Keratinocyte (primary cell): ENCODE measurements at regions not wholly inside any gene's neighbourhood (a gene's known extent, or its start where the extent isn't known, plus 50 kb on each side); places are given as distances from the start of the nearest gene placed in this dataset.

Experiments
- DNase-seq: peaks from one replicate; pipeline ENCODE4 v3.0.0-alpha.2; 2011; ENCODE audit warnings: low read depth, missing footprints, low spot score
- FAIRE-seq: peaks from 2 replicates; lab custom pipeline; 2011; peaks lifted over from hg19 to GRCh38; lab: Jason Lieb, UNC
- H2AFZ ChIP-seq: 2 replicates; pipeline ENCODE4 v1.6.0; 2012; ENCODE audit warnings: low read length, control low read depth, inconsistent platforms; ENCODE audit not compliant: control insufficient read depth
- H3K27ac ChIP-seq: 2 replicates; pipeline ENCODE4 v1.5.1; 2011; ENCODE audit warnings: low read length; ENCODE audit not compliant: control insufficient read depth, insufficient read depth
- H3K27me3 ChIP-seq: 3 replicates; pipeline ENCODE4 v1.6.0; 2011; ENCODE audit warnings: low read length; ENCODE audit not compliant: control insufficient read depth, insufficient read depth; ENCODE audit errors: extremely low read depth
- H3K36me3 ChIP-seq, 2 experiments: 2 replicates in 1 of 2; 3 replicates in 1 of 2; pipeline ENCODE4 v1.5.1; 2011; ENCODE audit warnings: low read length in 2 of 2, mild to moderate bottlenecking in 1 of 2; ENCODE audit not compliant: control insufficient read depth in 2 of 2, insufficient read depth in 2 of 2; ENCODE audit errors: extremely low read depth in 1 of 2
- H3K4me1 ChIP-seq: 3 replicates; pipeline ENCODE4 v1.5.1; 2011; ENCODE audit warnings: low read length; ENCODE audit not compliant: control insufficient read depth, insufficient read depth; ENCODE audit errors: extremely low read depth
- H3K4me2 ChIP-seq: 3 replicates; pipeline ENCODE4 v1.6.0; 2011; ENCODE audit warnings: low read depth, low read length; ENCODE audit not compliant: control insufficient read depth, insufficient read depth; ENCODE audit errors: extremely low read depth
- H3K4me3 ChIP-seq, 3 experiments: fragments of 200-600 bp in 1 of 3; sonication (generic) in 1 of 3; 2 replicates in 2 of 3; 3 replicates in 1 of 3; pipeline ENCODE4 v1.5.1; 2011 to 2016; ENCODE audit warnings: low read length in 3 of 3, mild to moderate bottlenecking in 3 of 3, control low read depth in 2 of 3, inconsistent platforms in 1 of 3, low read depth in 1 of 3, mixed read lengths in 1 of 3, mixed run types in 1 of 3, moderate library complexity in 1 of 3; ENCODE audit not compliant: control insufficient read depth in 2 of 3, insufficient read depth in 2 of 3; ENCODE audit errors: extremely low read depth in 1 of 3
- H3K79me2 ChIP-seq: 2 replicates; pipeline ENCODE4 v1.6.0; 2012; ENCODE audit warnings: low read length; ENCODE audit not compliant: control insufficient read depth, insufficient read depth
- H3K9ac ChIP-seq: 3 replicates; pipeline ENCODE4 v1.6.0; 2011; ENCODE audit warnings: low read length; ENCODE audit not compliant: control insufficient read depth, insufficient read depth; ENCODE audit errors: extremely low read depth
- H3K9me1 ChIP-seq: 3 replicates; pipeline ENCODE4 v1.6.0; 2011; ENCODE audit warnings: low read length; ENCODE audit not compliant: control insufficient read depth, insufficient read depth; ENCODE audit errors: extremely low read depth
- H3K9me3 ChIP-seq: 2 replicates; pipeline ENCODE4 v1.5.1; 2012; ENCODE audit warnings: low read depth, low read length; ENCODE audit not compliant: control insufficient read depth
- H4K20me1 ChIP-seq: 3 replicates; pipeline ENCODE4 v1.6.0; 2011; ENCODE audit warnings: low read length; ENCODE audit not compliant: control insufficient read depth, insufficient read depth; ENCODE audit errors: extremely low read depth
- EZH2 ChIP-seq: IDR thresholded peaks from one replicate; pipeline ENCODE4 v1.6.1; 2012; ENCODE audit warnings: inconsistent platforms, mild to moderate bottlenecking, low read length, moderate library complexity
- dilution Hi-C: fragments of 300-500 bp; cut with MboI; formaldehyde crosslinking; loops from one replicate; pipeline ENCODE4 v1.7.0; 2020; ENCODE audit warnings: low sequenced_read_pairs; ENCODE audit not compliant: extremely low pct_ligation_motif_present
- TF ChIP-seq, protein P1 (sequence below), 3 experiments: IDR thresholded peaks in 1 of 3; conservative IDR thresholded peaks in 1 of 3; optimal IDR thresholded peaks in 1 of 3; 2 replicates in 2 of 3; 3 replicates in 1 of 3; pipeline versions ENCODE3 to v1.5.1; 2011; ENCODE audit warnings: low read length in 3 of 3, mild to moderate bottlenecking in 3 of 3, moderate library complexity in 2 of 3, control low read depth in 1 of 3, inconsistent platforms in 1 of 3; ENCODE audit not compliant: insufficient read depth in 2 of 3; ENCODE audit errors: extremely low read depth in 1 of 3

DNA sequence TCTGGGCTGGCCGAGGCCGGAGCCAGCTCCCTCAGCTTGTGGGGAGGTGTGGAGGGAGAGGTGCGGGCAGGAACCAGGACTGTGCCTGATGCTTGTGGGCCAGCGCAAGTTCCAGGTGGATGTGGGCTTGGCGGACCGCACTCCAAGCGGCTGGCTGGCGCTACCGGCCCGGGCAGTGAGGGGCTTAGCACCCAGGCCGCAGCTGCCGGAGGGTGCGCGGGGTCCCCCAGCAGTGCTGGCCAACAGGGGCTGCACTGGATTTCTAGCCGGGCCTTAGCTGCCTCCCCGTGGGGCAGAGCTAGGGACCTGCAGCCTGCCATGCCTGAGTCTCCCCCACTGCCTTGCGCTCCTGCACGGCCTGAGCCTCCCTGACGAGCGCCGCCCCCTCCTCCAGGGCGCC is 242.8 kb downstream of the CCSER2 start:
- H4K20me1 ChIP-seq, result no peaks in the 10 kb centered on the region
- H3K27me3 ChIP-seq, result no peaks in the 10 kb centered on the region
- H3K4me3 ChIP-seq, result no peak overlapping the region
- FAIRE-seq, result no peak
- H3K36me3 ChIP-seq, result no peaks in the 10 kb centered on the region
- DNase-seq, result no peak
- TF ChIP-seq, protein P1, sequence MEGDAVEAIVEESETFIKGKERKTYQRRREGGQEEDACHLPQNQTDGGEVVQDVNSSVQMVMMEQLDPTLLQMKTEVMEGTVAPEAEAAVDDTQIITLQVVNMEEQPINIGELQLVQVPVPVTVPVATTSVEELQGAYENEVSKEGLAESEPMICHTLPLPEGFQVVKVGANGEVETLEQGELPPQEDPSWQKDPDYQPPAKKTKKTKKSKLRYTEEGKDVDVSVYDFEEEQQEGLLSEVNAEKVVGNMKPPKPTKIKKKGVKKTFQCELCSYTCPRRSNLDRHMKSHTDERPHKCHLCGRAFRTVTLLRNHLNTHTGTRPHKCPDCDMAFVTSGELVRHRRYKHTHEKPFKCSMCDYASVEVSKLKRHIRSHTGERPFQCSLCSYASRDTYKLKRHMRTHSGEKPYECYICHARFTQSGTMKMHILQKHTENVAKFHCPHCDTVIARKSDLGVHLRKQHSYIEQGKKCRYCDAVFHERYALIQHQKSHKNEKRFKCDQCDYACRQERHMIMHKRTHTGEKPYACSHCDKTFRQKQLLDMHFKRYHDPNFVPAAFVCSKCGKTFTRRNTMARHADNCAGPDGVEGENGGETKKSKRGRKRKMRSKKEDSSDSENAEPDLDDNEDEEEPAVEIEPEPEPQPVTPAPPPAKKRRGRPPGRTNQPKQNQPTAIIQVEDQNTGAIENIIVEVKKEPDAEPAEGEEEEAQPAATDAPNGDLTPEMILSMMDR (optimal IDR thresholded peaks at IDR 0.05 in 1 of 3, IDR thresholded peaks at IDR 0.05 in 1 of 3, conservative IDR thresholded peaks at IDR 0.05 in 1 of 3; ENCODE audit: extremely low read depth in 1 of 3, insufficient read depth in 2 of 3, low read length in 3 of 3), result no peak
- no peak for TF ChIP-seq EZH2
- H3K79me2 ChIP-seq, result no peaks in the 10 kb centered on the region
- no peak overlapping the region for H2AFZ ChIP-seq
- H3K4me2 ChIP-seq, result no peak overlapping the region
- H3K9me1 ChIP-seq, result no peaks in the 10 kb centered on the region
- dilution Hi-C loops, result no loop called here
- no peak overlapping the region for H3K9ac ChIP-seq
- H3K27ac ChIP-seq, result no peak overlapping the region
- no peaks in the 10 kb centered on the region for H3K4me1 ChIP-seq
- no peaks in the 10 kb centered on the region for H3K9me3 ChIP-seq

DNA sequence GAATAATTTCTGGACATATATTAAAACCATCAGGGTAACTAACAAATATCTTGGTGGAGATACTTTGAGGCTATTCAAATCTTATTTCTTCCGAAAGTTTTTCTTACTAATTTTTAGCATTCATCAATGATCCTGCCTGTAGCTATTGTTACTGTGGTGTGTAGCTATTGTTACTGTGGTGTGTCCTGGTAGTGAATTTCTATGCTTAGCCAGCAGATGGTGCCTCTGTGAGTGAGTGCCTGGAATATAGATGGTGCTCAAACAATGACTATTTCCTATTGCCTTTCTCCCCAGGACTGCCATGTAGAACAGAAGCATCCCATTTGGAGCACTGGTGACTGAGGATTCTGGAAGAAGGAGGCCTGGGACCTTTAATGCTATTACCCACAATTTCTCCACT is 245.7 kb downstream of the CCSER2 start:
- Histone ChIP-seq H2AFZ (no peak overlapping the region), H3K36me3 (no peaks in the 10 kb centered on the region), H3K4me2 (no peak overlapping the region), H3K4me1 (no peaks in the 10 kb centered on the region), H3K9ac (no peak overlapping the region), H3K4me3 (no peak overlapping the region), H3K9me3 (no peaks in the 10 kb centered on the region), H3K9me1 (no peaks in the 10 kb centered on the region), H3K27me3 (no peaks in the 10 kb centered on the region), H4K20me1 (no peaks in the 10 kb centered on the region), H3K27ac (no peak overlapping the region), H3K79me2 (no peaks in the 10 kb centered on the region)
- FAIRE-seq, result no peak
- dilution Hi-C loops, result no loop called here
- TF ChIP-seq, protein P1 (optimal IDR thresholded peaks at IDR 0.05 in 1 of 3, IDR thresholded peaks at IDR 0.05 in 1 of 3, conservative IDR thresholded peaks at IDR 0.05 in 1 of 3; ENCODE audit: extremely low read depth in 1 of 3, insufficient read depth in 2 of 3, low read length in 3 of 3), result peak in 2 of 3 experiments; percentile 30 to 35
- no peak for TF ChIP-seq EZH2
- no peak for DNase-seq
